Right atrium auricular region (tissue), 2 donors: ENCODE measurements at regions not wholly inside any gene's neighbourhood (a gene's known extent, or its start where the extent isn't known, plus 50 kb on each side); places are given as distances from the start of the nearest gene placed in this dataset.

Source experiments
- DNase-seq: peaks from one replicate; pipeline ENCODE4 v3.0.0-alpha.2; 2019; ENCODE audit warnings: low spot score
- H3K27ac ChIP-seq, 2 donors: fragments of 200-600 bp; sonication (generic); 1 replicate in 1 of 2; 2 replicates in 1 of 2; pipeline ENCODE4 v1.5.1; 2016 to 2019
- H3K27me3 ChIP-seq, 2 donors: fragments of 200-600 bp; sonication (generic); one replicate each; pipeline versions ENCODE4 v1.5.1 to v1.6.0; 2017 to 2019
- H3K36me3 ChIP-seq: fragments of 200-600 bp; sonication (generic); one replicate; pipeline ENCODE4 v1.5.1; 2016
- H3K4me1 ChIP-seq, 2 donors: fragments of 200-600 bp; sonication (generic); one replicate each; pipeline versions ENCODE4 v1.5.1 to v1.6.0; 2017 to 2019
- H3K4me3 ChIP-seq, 2 donors: fragments of 200-600 bp; sonication (generic); 1 replicate in 1 of 2; 2 replicates in 1 of 2; pipeline ENCODE4 v1.5.1; 2017 to 2019; ENCODE audit warnings: mild to moderate bottlenecking in 1 of 2, moderate library complexity in 1 of 2
- H3K9me3 ChIP-seq, 2 donors: fragments of 200-600 bp; sonication (generic); one replicate each; pipeline ENCODE4 v1.5.1; 2019
- CTCF ChIP-seq, 2 donors: fragments of 200-600 bp; sonication (generic); IDR thresholded peaks; one replicate each; pipeline ENCODE4 v1.5.1; 2019; ENCODE audit warnings: antibody characterized with exemption in 2 of 2

DNA sequence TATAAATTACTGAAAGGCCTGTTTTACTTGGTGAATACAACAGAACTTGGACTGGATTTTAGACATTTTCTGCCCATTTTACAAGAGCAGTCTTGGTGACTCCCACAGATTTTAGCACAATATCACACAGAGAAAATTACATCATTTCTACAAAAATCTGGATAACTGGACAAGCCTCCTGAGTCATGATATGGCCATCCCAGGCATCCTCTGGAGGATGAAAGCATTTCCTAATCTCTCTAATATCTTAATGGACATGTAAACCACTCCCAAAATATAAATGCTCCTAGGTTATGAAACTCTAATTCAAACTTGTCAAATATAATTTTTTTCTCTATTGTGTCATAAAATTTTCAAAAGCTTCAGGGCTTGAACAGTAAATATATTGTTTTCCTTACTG lies 1170.8 kb upstream of the PCDH7 start:
- Histone ChIP-seq H3K36me3 (no peaks in the 10 kb centered on the region), H3K4me3 (no peak overlapping the region), H3K9me3 (no peaks in the 10 kb centered on the region), H3K27me3 (no peaks in the 10 kb centered on the region), H3K4me1 (no peaks in the 10 kb centered on the region), H3K27ac (no peak overlapping the region)
- TF ChIP-seq CTCF (IDR thresholded peaks at IDR 0.05): no peak
- DNase-seq: no peak

GRCh38 chr4:29551821-29552220 lies 1168.3 kb upstream of the PCDH7 start:
- no peak for DNase-seq
- no peaks in the 10 kb centered on the region for H3K27me3 ChIP-seq
- TF ChIP-seq CTCF (IDR thresholded peaks at IDR 0.05): no peak
- H3K9me3 ChIP-seq: no peaks in the 10 kb centered on the region
- no peak overlapping the region for H3K27ac ChIP-seq
- H3K4me3 ChIP-seq: no peak overlapping the region
- H3K36me3 ChIP-seq: no peaks in the 10 kb centered on the region
- H3K4me1 ChIP-seq: no peaks in the 10 kb centered on the region

- Histone ChIP-seq H3K9me3 (no peaks in the 10 kb centered on the region), H3K4me3 (no peak overlapping the region), H3K4me1 (no peaks in the 10 kb centered on the region), H3K27me3 (no peaks in the 10 kb centered on the region), H3K36me3 (no peaks in the 10 kb centered on the region), H3K27ac (no peak overlapping the region)
- TF ChIP-seq CTCF (IDR thresholded peaks at IDR 0.05): no peak
- DNase-seq: no peak
Measured at GRCh38 chr4:29553846-29554245, 1166.3 kb upstream of the PCDH7 start.

GRCh38 chr4:29558789-29559188 lies 1161.4 kb upstream of the PCDH7 start:
- Histone ChIP-seq H3K27me3 (no peaks in the 10 kb centered on the region), H3K9me3 (no peaks in the 10 kb centered on the region), H3K4me3 (no peak overlapping the region), H3K36me3 (no peaks in the 10 kb centered on the region), H3K4me1 (no peaks in the 10 kb centered on the region), H3K27ac (no peak overlapping the region)
- no peak for TF ChIP-seq CTCF (IDR thresholded peaks at IDR 0.05)
- no peak for DNase-seq

- Histone ChIP-seq H3K36me3 (no peaks in the 10 kb centered on the region), H3K4me3 (no peak overlapping the region), H3K9me3 (no peaks in the 10 kb centered on the region), H3K4me1 (no peaks in the 10 kb centered on the region), H3K27ac (no peak overlapping the region), H3K27me3 (no peaks in the 10 kb centered on the region)
- DNase-seq: no peak
- TF ChIP-seq CTCF (IDR thresholded peaks at IDR 0.05): no peak
Measured at GRCh38 chr4:29559286-29559685, 1160.9 kb upstream of the PCDH7 start.

DNA sequence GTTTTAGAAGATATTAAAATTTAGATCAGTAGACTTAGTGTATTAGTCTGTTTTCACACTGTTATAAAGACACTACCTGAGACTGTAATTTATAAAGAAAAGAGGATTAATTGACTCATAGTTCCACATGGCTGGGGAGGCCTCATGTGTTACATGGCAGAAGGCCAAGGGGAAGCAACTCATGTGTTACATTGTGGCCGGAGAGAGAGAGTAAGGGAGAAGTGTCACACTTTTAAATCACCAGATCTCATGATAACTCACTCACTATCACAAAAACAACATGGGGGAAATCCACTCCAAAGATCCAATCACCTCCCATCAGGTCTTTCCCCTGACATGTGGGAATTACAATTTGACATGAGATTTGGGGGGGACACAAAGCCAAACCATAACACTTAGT lies 1159.7 kb upstream of the PCDH7 start:
- Histone ChIP-seq H3K4me1 (no peaks in the 10 kb centered on the region), H3K27ac (no peak overlapping the region), H3K4me3 (no peak overlapping the region), H3K36me3 (no peaks in the 10 kb centered on the region), H3K9me3 (no peaks in the 10 kb centered on the region), H3K27me3 (no peaks in the 10 kb centered on the region)
- no peak for DNase-seq
- no peak for TF ChIP-seq CTCF (IDR thresholded peaks at IDR 0.05)
